ENCODE measurements at regions not wholly inside any gene's neighbourhood (a gene's known extent, or its start where the extent isn't known, plus 50 kb on each side); places are given as distances from the start of the nearest gene placed in this dataset.
"Not testable (repeated sequence)": the region's sequence is repeated elsewhere in the genome, so short reads cannot be mapped to it uniquely, and the experiment has no call there.

- TF ChIP-seq CTCF (IDR thresholded peaks at IDR 0.05; ENCODE audit: low read depth, low read length, poor library complexity, severe bottlenecking); EZH2phosphoT487 (IDR thresholded peaks at IDR 0.05; ENCODE audit: borderline replicate concordance, low read length): not testable (repeated sequence)
Measured at GRCh38 chr2:116318551-116318950, 1495.9 kb upstream of the DDX18 start.
